ENCODE measurements at regions not wholly inside any gene's neighbourhood (a gene's known extent, or its start where the extent isn't known, plus 50 kb on each side); places are given as distances from the start of the nearest gene placed in this dataset.
A peak's percentile ranks its signal among the peaks of the same experiment; 100 is the strongest.

- Histone ChIP-seq H3K27me3 (ENCODE audit: control insufficient read depth in 1 of 2, insufficient read depth in 2 of 2, low read length in 1 of 2) (no peaks in the 10 kb centered on the region), H3K27ac (ENCODE audit: low read depth in 1 of 2, low read length in 2 of 2) (no peak overlapping the region), H3K36me3 (ENCODE audit: control insufficient read depth in 1 of 2, insufficient read depth in 2 of 2, low read length in 1 of 2) (no peaks in the 10 kb centered on the region), H3K4me3 (ENCODE audit: low read length in 2 of 2) (no peak overlapping the region), H3K4me1 (ENCODE audit: control insufficient read depth in 1 of 2, insufficient read depth in 2 of 2, low read length in 2 of 2) (peaks cover 0 to 3% of the 10 kb centered on the region in 2 donors), H3K9me3 (ENCODE audit: control insufficient read depth, low read length) (no peaks in the 10 kb centered on the region)
- intact Hi-C loops (cut with DNase I): loop anchor here in 1 of 2 donors (5.0 kb wide), 1 partner anchor 224 kb away; no protein-coding TSS in a partner anchor
- DNase-seq (no peak), ATAC-seq (ENCODE audit: low FRiP score) (no peak)
- WGBS, 2 donors: 15 to 29% methylated on average over 9 of the region's 9 CpGs
Observed at GRCh38 chr18:76621226-76621625, 126.2 kb upstream of the ZNF516 start.

GRCh38 chr18:76620321-76621170, 125.5 kb upstream of the ZNF516 start:
- H3K27ac ChIP-seq (ENCODE audit: low read depth in 1 of 2, low read length in 2 of 2): no peak overlapping the region
- H3K4me3 ChIP-seq (ENCODE audit: low read length in 2 of 2): peak overlapping the region in 1 of 2 donors; percentile 17
- intact Hi-C loops (cut with DNase I): loop anchor here in 1 of 2 donors (5.0 kb wide), 1 partner anchor 223 kb away; no protein-coding TSS in a partner anchor
- DNase-seq (peak; percentile 82 to 86), ATAC-seq (ENCODE audit: low FRiP score) (peak; percentile 89)
- no peaks in the 10 kb centered on the region for H3K9me3 ChIP-seq (ENCODE audit: control insufficient read depth, low read length)
- no peaks in the 10 kb centered on the region for H3K27me3 ChIP-seq (ENCODE audit: control insufficient read depth in 1 of 2, insufficient read depth in 2 of 2, low read length in 1 of 2)
- peaks cover 0 to 3% of the 10 kb centered on the region in 2 donors for H3K4me1 ChIP-seq (ENCODE audit: control insufficient read depth in 1 of 2, insufficient read depth in 2 of 2, low read length in 2 of 2)
- H3K36me3 ChIP-seq (ENCODE audit: control insufficient read depth in 1 of 2, insufficient read depth in 2 of 2, low read length in 1 of 2): no peaks in the 10 kb centered on the region
- WGBS, 2 donors: 3% methylated on average over 29 to 30 of the region's 30 CpGs

GRCh38 chr18:76619621-76620315, 124.7 kb upstream of the ZNF516 start:
- intact Hi-C loops (cut with DNase I): loop anchor here (5.0 to 10.0 kb wide), 3 partner anchors 125 to 222 kb away; partner anchors contain the start of gene ZNF516 (in 1 of the 2)
- Histone ChIP-seq H3K27ac (ENCODE audit: low read depth in 1 of 2, low read length in 2 of 2) (no peak overlapping the region), H3K9me3 (ENCODE audit: control insufficient read depth, low read length) (no peaks in the 10 kb centered on the region), H3K27me3 (ENCODE audit: control insufficient read depth in 1 of 2, insufficient read depth in 2 of 2, low read length in 1 of 2) (no peaks in the 10 kb centered on the region), H3K4me1 (ENCODE audit: control insufficient read depth in 1 of 2, insufficient read depth in 2 of 2, low read length in 2 of 2) (peaks cover 0 to 3% of the 10 kb centered on the region in 2 donors), H3K4me3 (ENCODE audit: low read length in 2 of 2) (peak overlapping the region in 1 of 2 donors; percentile 17), H3K36me3 (ENCODE audit: control insufficient read depth in 1 of 2, insufficient read depth in 2 of 2, low read length in 1 of 2) (no peaks in the 10 kb centered on the region)
- 4 to 9% methylated on average over 25 to 27 of the region's 27 CpGs for WGBS, 2 donors
- DNase-seq (peak; percentile 82 to 85), ATAC-seq (ENCODE audit: low FRiP score) (peak; percentile 84)

- Histone ChIP-seq H3K9me3 (ENCODE audit: control insufficient read depth, low read length) (no peaks in the 10 kb centered on the region), H3K27me3 (ENCODE audit: control insufficient read depth in 1 of 2, insufficient read depth in 2 of 2, low read length in 1 of 2) (no peaks in the 10 kb centered on the region), H3K36me3 (ENCODE audit: control insufficient read depth in 1 of 2, insufficient read depth in 2 of 2, low read length in 1 of 2) (no peaks in the 10 kb centered on the region), H3K4me1 (ENCODE audit: control insufficient read depth in 1 of 2, insufficient read depth in 2 of 2, low read length in 2 of 2) (peaks cover 0 to 3% of the 10 kb centered on the region in 2 donors), H3K27ac (ENCODE audit: low read depth in 1 of 2, low read length in 2 of 2) (no peak overlapping the region), H3K4me3 (ENCODE audit: low read length in 2 of 2) (no peak overlapping the region)
- WGBS, 2 donors: 37 to 56% methylated on average over 11 of the region's 11 CpGs
- intact Hi-C loops (cut with DNase I): loop anchor here in 1 of 2 donors (10.0 kb wide), 2 partner anchors 124 to 214 kb away; partner anchors contain the start of gene ZNF516
- DNase-seq: no peak
- ATAC-seq (ENCODE audit: low FRiP score): peak; percentile 60
Observed at GRCh38 chr18:76619261-76619620, 124.2 kb upstream of the ZNF516 start.

GRCh38 chr18:76618721-76619120, 123.7 kb upstream of the ZNF516 start:
- no peak for DNase-seq
- H3K9me3 ChIP-seq (ENCODE audit: control insufficient read depth, low read length): no peaks in the 10 kb centered on the region
- WGBS, 2 donors: 82 to 90% methylated on average over 2 of the region's 2 CpGs
- no peak for ATAC-seq (ENCODE audit: low FRiP score)
- H3K27me3 ChIP-seq (ENCODE audit: control insufficient read depth in 1 of 2, insufficient read depth in 2 of 2, low read length in 1 of 2): no peaks in the 10 kb centered on the region
- H3K4me3 ChIP-seq (ENCODE audit: low read length in 2 of 2): no peak overlapping the region
- H3K36me3 ChIP-seq (ENCODE audit: control insufficient read depth in 1 of 2, insufficient read depth in 2 of 2, low read length in 1 of 2): no peaks in the 10 kb centered on the region
- H3K27ac ChIP-seq (ENCODE audit: low read depth in 1 of 2, low read length in 2 of 2): no peak overlapping the region
- intact Hi-C loops (cut with DNase I): loop anchor here in 1 of 2 donors (10.0 kb wide), 2 partner anchors 124 to 214 kb away; partner anchors contain the start of gene ZNF516
- H3K4me1 ChIP-seq (ENCODE audit: control insufficient read depth in 1 of 2, insufficient read depth in 2 of 2, low read length in 2 of 2): peaks cover 0 to 3% of the 10 kb centered on the region in 2 donors

- Histone ChIP-seq H3K27me3 (ENCODE audit: control insufficient read depth in 1 of 2, insufficient read depth in 2 of 2, low read length in 1 of 2) (no peaks in the 10 kb centered on the region), H3K4me3 (ENCODE audit: low read length in 2 of 2) (no peak overlapping the region), H3K36me3 (ENCODE audit: control insufficient read depth in 1 of 2, insufficient read depth in 2 of 2, low read length in 1 of 2) (no peaks in the 10 kb centered on the region), H3K27ac (ENCODE audit: low read depth in 1 of 2, low read length in 2 of 2) (no peak overlapping the region), H3K4me1 (ENCODE audit: control insufficient read depth in 1 of 2, insufficient read depth in 2 of 2, low read length in 2 of 2) (peaks cover 0 to 3% of the 10 kb centered on the region in 2 donors), H3K9me3 (ENCODE audit: control insufficient read depth, low read length) (no peaks in the 10 kb centered on the region)
- no peak for DNase-seq
- ATAC-seq (ENCODE audit: low FRiP score): no peak
- WGBS, 2 donors: 92 to 95% methylated on average over 7 of the region's 7 CpGs
- intact Hi-C loops (cut with DNase I): loop anchor here in 1 of 2 donors (10.0 kb wide), 2 partner anchors 122 to 212 kb away; partner anchors contain the start of gene ZNF516
Observed at GRCh38 chr18:76616373-76616772, 121.3 kb upstream of the ZNF516 start.

- DNase-seq: no peak
- 85 to 87% methylated on average over 17 of the region's 17 CpGs for WGBS, 2 donors
- no peak for ATAC-seq (ENCODE audit: low FRiP score)
- no peaks in the 10 kb centered on the region for H3K9me3 ChIP-seq (ENCODE audit: control insufficient read depth, low read length)
- intact Hi-C loops (cut with DNase I): loop anchor here in 1 of 2 donors (10.0 kb wide), 2 partner anchors 120 to 210 kb away; partner anchors contain the start of gene ZNF516
- H3K4me3 ChIP-seq (ENCODE audit: low read length in 2 of 2): no peak overlapping the region
- no peaks in the 10 kb centered on the region for H3K4me1 ChIP-seq (ENCODE audit: control insufficient read depth in 1 of 2, insufficient read depth in 2 of 2, low read length in 2 of 2)
- no peaks in the 10 kb centered on the region for H3K27me3 ChIP-seq (ENCODE audit: control insufficient read depth in 1 of 2, insufficient read depth in 2 of 2, low read length in 1 of 2)
- H3K36me3 ChIP-seq (ENCODE audit: control insufficient read depth in 1 of 2, insufficient read depth in 2 of 2, low read length in 1 of 2): no peaks in the 10 kb centered on the region
- H3K27ac ChIP-seq (ENCODE audit: low read depth in 1 of 2, low read length in 2 of 2): no peak overlapping the region
Observed at GRCh38 chr18:76615065-76615733, 120.2 kb upstream of the ZNF516 start.

- H3K9me3 ChIP-seq (ENCODE audit: control insufficient read depth, low read length): no peaks in the 10 kb centered on the region
- H3K36me3 ChIP-seq (ENCODE audit: control insufficient read depth in 1 of 2, insufficient read depth in 2 of 2, low read length in 1 of 2): no peaks in the 10 kb centered on the region
- H3K4me1 ChIP-seq (ENCODE audit: control insufficient read depth in 1 of 2, insufficient read depth in 2 of 2, low read length in 2 of 2): no peaks in the 10 kb centered on the region
- DNase-seq: no peak
- H3K4me3 ChIP-seq (ENCODE audit: low read length in 2 of 2): no peak overlapping the region
- H3K27me3 ChIP-seq (ENCODE audit: control insufficient read depth in 1 of 2, insufficient read depth in 2 of 2, low read length in 1 of 2): no peaks in the 10 kb centered on the region
- no peak overlapping the region for H3K27ac ChIP-seq (ENCODE audit: low read depth in 1 of 2, low read length in 2 of 2)
- intact Hi-C loops (cut with DNase I): loop anchor here in 1 of 2 donors (10.0 kb wide), 2 partner anchors 119 to 209 kb away; partner anchors contain the start of gene ZNF516
- 92 to 94% methylated on average over 25 of the region's 25 CpGs for WGBS, 2 donors
- ATAC-seq (ENCODE audit: low FRiP score): no peak
Observed at GRCh38 chr18:76613755-76614120, 118.7 kb upstream of the ZNF516 start.
